ENCODE measurements at regions not wholly inside any gene's neighbourhood (a gene's known extent, or its start where the extent isn't known, plus 50 kb on each side); places are given as distances from the start of the nearest gene placed in this dataset.
A peak's percentile ranks its signal among the peaks of the same experiment; 100 is the strongest.

- DNase-seq (ENCODE audit: low read depth): peak; percentile 58
These were observed 65.0 kb upstream of the SLC2A12 start for GRCh38 chr6:134117409-134117808.

GRCh38 chr6:134115715-134116074, 63.3 kb upstream of the SLC2A12 start:
- no peak for DNase-seq (ENCODE audit: low read depth)

GRCh38 chr6:134114918-134115714, 62.7 kb upstream of the SLC2A12 start:
- DNase-seq (ENCODE audit: low read depth): no peak

GRCh38 chr6:134114489-134114888, 62.1 kb upstream of the SLC2A12 start:
- DNase-seq (ENCODE audit: low read depth): no peak

GRCh38 chr6:134111726-134112125, 59.3 kb upstream of the SLC2A12 start:
- DNase-seq (ENCODE audit: low read depth): peak; percentile 22

GRCh38 chr6:134111062-134111677, 58.7 kb upstream of the SLC2A12 start:
- peak; percentile 64 for DNase-seq (ENCODE audit: low read depth)

GRCh38 chr6:134106702-134107101, 54.3 kb upstream of the SLC2A12 start:
- DNase-seq (ENCODE audit: low read depth): no peak

- no peak for DNase-seq (ENCODE audit: low read depth)
These were observed 53.5 kb upstream of the SLC2A12 start for GRCh38 chr6:134105940-134106339.

- no peak for DNase-seq (ENCODE audit: low read depth)
These were observed 50.6 kb upstream of the SLC2A12 start for GRCh38 chr6:134103006-134103405.

All from EH (cell line).